HEK293T (cell line): ENCODE measurements at regions not wholly inside any gene's neighbourhood (a gene's known extent, or its start where the extent isn't known, plus 50 kb on each side); places are given as distances from the start of the nearest gene placed in this dataset.

Source experiments
- ELF4 ChIP-seq: fragments of 450-650 bp; IDR thresholded peaks from 2 replicates; pipeline ENCODE4 v1.6.1; 2017; ENCODE audit warnings: antibody characterized with exemption
- HDGF ChIP-seq: fragments of 450-650 bp; IDR thresholded peaks from 2 replicates; pipeline ENCODE4 v1.6.1; 2017; ENCODE audit warnings: antibody characterized with exemption, borderline replicate concordance
- L3MBTL2 ChIP-seq: fragments of 450-650 bp; conservative IDR thresholded peaks from 2 replicates; pipeline ENCODE4 v1.6.1; 2016; ENCODE audit warnings: mild to moderate bottlenecking
- SUZ12 ChIP-seq: fragments of 450-650 bp; IDR thresholded peaks from 2 replicates; pipeline ENCODE4 v1.6.1; 2016; ENCODE audit warnings: mild to moderate bottlenecking
- TARDBP ChIP-seq: fragments of 450-650 bp; IDR thresholded peaks from 2 replicates; pipeline ENCODE4 v1.6.1; 2016
- ZNF384 ChIP-seq: fragments of 450-650 bp; IDR thresholded peaks from 2 replicates; pipeline ENCODE4 v1.6.1; 2016

- TF ChIP-seq ELF4: no peak
- no peak for TF ChIP-seq TARDBP
- no peak for TF ChIP-seq ZNF384
- no peak for TF ChIP-seq HDGF
- TF ChIP-seq L3MBTL2: no peak
- no peak for TF ChIP-seq SUZ12
Measured at GRCh38 chr20:62580733-62581132, 61.6 kb upstream of the SLCO4A1 start.
